ENCODE measurements at regions not wholly inside any gene's neighbourhood (a gene's known extent, or its start where the extent isn't known, plus 50 kb on each side); places are given as distances from the start of the nearest gene placed in this dataset.
"Not testable (repeated sequence)": the region's sequence is repeated elsewhere in the genome, so short reads cannot be mapped to it uniquely, and the experiment has no call there.

- TF ChIP-seq EZH2 (optimal IDR thresholded peaks at IDR 0.05; ENCODE audit: low read depth, low read length): no peak
- no peak for TF ChIP-seq CTCF (IDR thresholded peaks at IDR 0.05; ENCODE audit: low read length)
- TF ChIP-seq EZH2phosphoT487 (IDR thresholded peaks at IDR 0.05; ENCODE audit: low read length): no peak
- H4K20me1 ChIP-seq (ENCODE audit: insufficient read depth, low read length): no peaks in the 10 kb centered on the region
- no peak for DNase-seq
- H3K79me2 ChIP-seq (ENCODE audit: low read length): no peaks in the 10 kb centered on the region
- no peaks in the 10 kb centered on the region for H3K27me3 ChIP-seq (replicated peaks; ENCODE audit: insufficient read depth, low read length)
- no peaks in the 10 kb centered on the region for H3F3A ChIP-seq (ENCODE audit: insufficient read depth, low read length)
- H3K4me1 ChIP-seq (ENCODE audit: low read length): no peaks in the 10 kb centered on the region
- no peak overlapping the region for H3K27ac ChIP-seq (ENCODE audit: low read length)
- H3K9ac ChIP-seq (ENCODE audit: low read length): no peak overlapping the region
- no peaks in the 10 kb centered on the region for H3K9me2 ChIP-seq (replicated peaks; ENCODE audit: insufficient read depth, low read length)
- H3K36me3 ChIP-seq (replicated peaks; ENCODE audit: insufficient read depth, low read length): no peaks in the 10 kb centered on the region
- H2AFZ ChIP-seq (ENCODE audit: low read length): no peak overlapping the region
- H3K9me3 ChIP-seq (replicated peaks; ENCODE audit: insufficient read depth, low read length): no peaks in the 10 kb centered on the region
- no peak overlapping the region for H3K4me3 ChIP-seq (ENCODE audit: low read length)
- no peak overlapping the region for H3K4me2 ChIP-seq (ENCODE audit: low read depth, low read length)
These were observed 861.3 kb downstream of the CCDC85A start for GRCh38 chr2:57044931-57045635.

GRCh38 chr2:57049273-57049672 lies 865.5 kb downstream of the CCDC85A start:
- H3K79me2 ChIP-seq (ENCODE audit: low read length): no peaks in the 10 kb centered on the region
- TF ChIP-seq EZH2phosphoT487 (IDR thresholded peaks at IDR 0.05; ENCODE audit: low read length) (no peak), EZH2 (optimal IDR thresholded peaks at IDR 0.05; ENCODE audit: low read depth, low read length) (no peak), CTCF (IDR thresholded peaks at IDR 0.05; ENCODE audit: low read length) (no peak)
- no peaks in the 10 kb centered on the region for H4K20me1 ChIP-seq (ENCODE audit: insufficient read depth, low read length)
- no peaks in the 10 kb centered on the region for H3K27me3 ChIP-seq (replicated peaks; ENCODE audit: insufficient read depth, low read length)
- H3K9me3 ChIP-seq (replicated peaks; ENCODE audit: insufficient read depth, low read length): no peaks in the 10 kb centered on the region
- H3F3A ChIP-seq (ENCODE audit: insufficient read depth, low read length): no peaks in the 10 kb centered on the region
- no peak overlapping the region for H3K9ac ChIP-seq (ENCODE audit: low read length)
- H3K9me2 ChIP-seq (replicated peaks; ENCODE audit: insufficient read depth, low read length): no peaks in the 10 kb centered on the region
- H3K4me2 ChIP-seq (ENCODE audit: low read depth, low read length): no peak overlapping the region
- no peaks in the 10 kb centered on the region for H3K36me3 ChIP-seq (replicated peaks; ENCODE audit: insufficient read depth, low read length)
- no peak overlapping the region for H3K4me3 ChIP-seq (ENCODE audit: low read length)
- no peak overlapping the region for H2AFZ ChIP-seq (ENCODE audit: low read length)
- no peak overlapping the region for H3K27ac ChIP-seq (ENCODE audit: low read length)
- no peaks in the 10 kb centered on the region for H3K4me1 ChIP-seq (ENCODE audit: low read length)
- no peak for DNase-seq

GRCh38 chr2:57050007-57050406 lies 866.2 kb downstream of the CCDC85A start:
- TF ChIP-seq CTCF (IDR thresholded peaks at IDR 0.05; ENCODE audit: low read length) (no peak), EZH2 (optimal IDR thresholded peaks at IDR 0.05; ENCODE audit: low read depth, low read length) (no peak), EZH2phosphoT487 (IDR thresholded peaks at IDR 0.05; ENCODE audit: low read length) (no peak)
- H3K79me2 ChIP-seq (ENCODE audit: low read length): no peaks in the 10 kb centered on the region
- no peak overlapping the region for H3K4me2 ChIP-seq (ENCODE audit: low read depth, low read length)
- H3K27me3 ChIP-seq (replicated peaks; ENCODE audit: insufficient read depth, low read length): no peaks in the 10 kb centered on the region
- no peaks in the 10 kb centered on the region for H3K4me1 ChIP-seq (ENCODE audit: low read length)
- H2AFZ ChIP-seq (ENCODE audit: low read length): no peak overlapping the region
- H3K9me3 ChIP-seq (replicated peaks; ENCODE audit: insufficient read depth, low read length): no peaks in the 10 kb centered on the region
- H4K20me1 ChIP-seq (ENCODE audit: insufficient read depth, low read length): no peaks in the 10 kb centered on the region
- H3K27ac ChIP-seq (ENCODE audit: low read length): no peak overlapping the region
- DNase-seq: no peak
- no peaks in the 10 kb centered on the region for H3K36me3 ChIP-seq (replicated peaks; ENCODE audit: insufficient read depth, low read length)
- H3K4me3 ChIP-seq (ENCODE audit: low read length): no peak overlapping the region
- H3K9ac ChIP-seq (ENCODE audit: low read length): no peak overlapping the region
- no peaks in the 10 kb centered on the region for H3F3A ChIP-seq (ENCODE audit: insufficient read depth, low read length)
- no peaks in the 10 kb centered on the region for H3K9me2 ChIP-seq (replicated peaks; ENCODE audit: insufficient read depth, low read length)

GRCh38 chr2:57066301-57066700 lies 882.5 kb downstream of the CCDC85A start:
- H3K9ac ChIP-seq (ENCODE audit: low read length); H3K4me1 ChIP-seq (ENCODE audit: low read length); H4K20me1 ChIP-seq (ENCODE audit: insufficient read depth, low read length); H3K27ac ChIP-seq (ENCODE audit: low read length); H3K9me2 ChIP-seq (replicated peaks; ENCODE audit: insufficient read depth, low read length); H3K9me3 ChIP-seq (replicated peaks; ENCODE audit: insufficient read depth, low read length); H3F3A ChIP-seq (ENCODE audit: insufficient read depth, low read length); H3K27me3 ChIP-seq (replicated peaks; ENCODE audit: insufficient read depth, low read length); H3K79me2 ChIP-seq (ENCODE audit: low read length); H3K4me3 ChIP-seq (ENCODE audit: low read length); H3K36me3 ChIP-seq (replicated peaks; ENCODE audit: insufficient read depth, low read length); DNase-seq; H2AFZ ChIP-seq (ENCODE audit: low read length); H3K4me2 ChIP-seq (ENCODE audit: low read depth, low read length): not testable (repeated sequence)
